Large intestine (tissue), 3 donors: ENCODE measurements at regions not wholly inside any gene's neighbourhood (a gene's known extent, or its start where the extent isn't known, plus 50 kb on each side); places are given as distances from the start of the nearest gene placed in this dataset.

ENCODE experiments used
- DNase-seq, 2 donors: peaks; one replicate each; pipeline versions ENCODE4 v3.0.0 to v3.0.0-alpha.2; 2013
- H3K27ac ChIP-seq: one replicate; pipeline ENCODE4 v1.5.1; 2013; ENCODE audit warnings: low read length
- H3K27me3 ChIP-seq: 2 replicates; pipeline ENCODE4 v1.6.1; 2013; ENCODE audit warnings: low read length; ENCODE audit not compliant: control insufficient read depth, insufficient read depth
- H3K36me3 ChIP-seq: 2 replicates; pipeline ENCODE4 v1.6.1; 2013; ENCODE audit warnings: low read length; ENCODE audit not compliant: control insufficient read depth, insufficient read depth
- H3K4me1 ChIP-seq: one replicate; pipeline ENCODE4 v1.6.1; 2013; ENCODE audit warnings: low read length; ENCODE audit not compliant: control insufficient read depth, insufficient read depth
- H3K4me3 ChIP-seq: one replicate; pipeline ENCODE4 v1.5.1; 2013; ENCODE audit warnings: low read length
- H3K9me3 ChIP-seq: one replicate; pipeline ENCODE4 v1.6.1; 2013; ENCODE audit warnings: mild to moderate bottlenecking, low read depth, low read length, moderate library complexity; ENCODE audit not compliant: control insufficient read depth
- WGBS: methylation state at CpG from one replicate; pipeline ENCODE4 v1.1.5; 2013; ENCODE audit warnings: low lambda C conversion rate; ENCODE audit not compliant: insufficient coverage; 5-methylcytosine and 5-hydroxymethylcytosine counted together

DNA sequence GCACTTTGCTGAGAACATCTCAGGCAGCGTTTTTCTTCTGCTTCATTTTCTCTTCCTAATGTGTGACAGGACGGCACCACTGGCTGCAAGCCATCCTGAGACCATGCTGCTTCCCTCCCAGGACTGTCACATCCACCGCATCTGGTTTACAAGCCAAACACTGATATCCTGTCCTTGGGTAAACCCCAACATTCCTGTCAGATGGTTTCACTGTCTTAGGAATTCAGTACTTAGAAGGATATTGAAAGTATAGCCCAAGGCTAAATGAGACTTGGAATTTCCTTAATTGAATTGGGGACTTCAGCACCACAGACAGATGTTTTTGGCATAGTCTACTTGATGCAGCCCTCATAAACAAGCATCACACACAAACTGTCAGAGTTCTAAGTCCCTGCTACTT is 74.2 kb upstream of the PLXNA4 start:
- H3K27me3 ChIP-seq: peaks cover 2% of the 10 kb centered on the region
- H3K4me3 ChIP-seq: no peak overlapping the region
- H3K9me3 ChIP-seq: no peaks in the 10 kb centered on the region
- H3K4me1 ChIP-seq: no peaks in the 10 kb centered on the region
- DNase-seq: peak in 1 of 2 donors; percentile 14
- H3K27ac ChIP-seq: no peak overlapping the region
- no peaks in the 10 kb centered on the region for H3K36me3 ChIP-seq
- no CpG with 5 or more reads among the region's 3 CpGs for WGBS

DNA sequence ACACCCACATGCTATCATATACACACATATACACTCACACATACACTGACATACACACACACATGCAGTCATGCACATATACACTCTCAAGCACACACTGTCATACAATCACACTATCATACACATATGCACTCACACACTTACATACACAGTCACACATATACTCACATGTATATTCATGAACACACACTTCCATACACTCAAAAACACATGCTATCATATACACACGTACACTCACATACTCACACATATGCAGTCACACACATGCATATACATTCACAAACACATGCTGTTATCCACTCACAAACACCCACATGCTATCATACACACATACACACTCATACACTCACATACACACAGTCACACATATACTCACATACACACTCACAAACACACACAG is 71.0 kb upstream of the PLXNA4 start:
- peaks cover 5% of the 10 kb centered on the region for H3K27me3 ChIP-seq
- H3K4me3 ChIP-seq: no peak overlapping the region
- H3K9me3 ChIP-seq: no peaks in the 10 kb centered on the region
- H3K27ac ChIP-seq: no peak overlapping the region
- no peaks in the 10 kb centered on the region for H3K4me1 ChIP-seq
- H3K36me3 ChIP-seq: no peaks in the 10 kb centered on the region
- no peak for DNase-seq
- 100% methylated on average over 1 of the region's 1 CpG for WGBS

DNA sequence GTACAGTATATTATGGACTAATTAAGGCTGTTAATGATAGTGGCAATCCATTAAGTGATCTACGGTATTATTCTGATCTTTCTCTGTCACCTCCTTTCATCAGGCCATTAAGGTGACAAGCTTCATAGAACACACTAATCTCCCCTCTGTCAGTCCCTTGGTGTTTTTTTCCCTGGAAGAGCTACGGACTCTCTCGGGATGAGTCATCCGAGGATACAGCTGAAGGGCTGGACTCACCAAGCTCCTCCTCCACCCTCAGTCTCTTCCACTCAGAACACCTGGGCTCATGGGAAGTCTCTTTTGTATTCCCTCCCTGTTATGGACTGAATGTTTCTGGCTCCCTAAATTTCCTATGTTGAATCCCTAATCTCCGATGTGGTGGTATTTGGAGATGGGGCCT is 69.8 kb upstream of the PLXNA4 start:
- H3K9me3 ChIP-seq: no peaks in the 10 kb centered on the region
- WGBS: no CpG with 5 or more reads among the region's 5 CpGs
- peaks cover 6% of the 10 kb centered on the region for H3K27me3 ChIP-seq
- no peak for DNase-seq
- H3K27ac ChIP-seq: no peak overlapping the region
- H3K4me1 ChIP-seq: no peaks in the 10 kb centered on the region
- H3K36me3 ChIP-seq: no peaks in the 10 kb centered on the region
- H3K4me3 ChIP-seq: no peak overlapping the region

DNA sequence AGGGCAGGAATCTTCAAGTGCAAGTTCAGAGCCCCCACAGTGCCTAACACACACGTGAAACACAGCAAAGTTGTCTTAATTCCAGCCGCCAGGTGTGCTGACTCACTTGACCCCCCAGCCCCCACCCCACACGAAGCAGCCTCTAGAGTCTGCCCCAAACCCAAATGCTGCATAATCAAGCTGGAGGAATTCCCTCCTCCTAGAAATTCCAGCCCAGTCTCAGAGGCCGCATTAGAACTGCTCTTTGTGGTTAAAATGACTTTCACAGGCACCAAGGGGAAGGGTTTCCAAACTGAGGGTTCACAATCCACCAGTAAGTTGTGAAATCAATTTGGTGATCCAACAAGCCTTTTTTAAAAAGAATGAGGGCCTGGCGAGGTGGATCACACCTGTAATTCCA is 67.0 kb upstream of the PLXNA4 start:
- no peaks in the 10 kb centered on the region for H3K9me3 ChIP-seq
- H3K4me3 ChIP-seq: no peak overlapping the region
- no CpG with 5 or more reads among the region's 5 CpGs for WGBS
- no peaks in the 10 kb centered on the region for H3K4me1 ChIP-seq
- H3K27me3 ChIP-seq: peaks cover 6% of the 10 kb centered on the region
- H3K27ac ChIP-seq: no peak overlapping the region
- H3K36me3 ChIP-seq: no peaks in the 10 kb centered on the region
- DNase-seq: no peak

DNA sequence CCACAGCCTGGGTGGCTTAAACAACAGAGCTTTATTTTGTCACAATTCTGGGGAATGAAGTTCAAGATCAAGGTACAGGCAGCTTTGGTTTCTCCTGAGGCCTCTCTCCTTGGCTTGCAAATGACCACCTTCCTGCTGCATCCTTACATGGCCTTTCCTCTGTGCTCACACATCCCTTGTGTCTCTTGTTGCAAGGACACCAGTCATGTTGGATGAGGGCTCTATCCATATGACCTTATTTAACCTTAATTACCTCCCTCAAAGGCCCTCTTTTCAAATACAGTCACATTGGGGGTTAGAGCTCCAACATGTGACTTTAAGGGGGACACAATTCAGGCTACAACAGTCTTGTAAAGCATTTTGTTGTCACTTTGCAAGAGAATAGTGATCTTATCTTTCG is 65.0 kb upstream of the PLXNA4 start:
- no peaks in the 10 kb centered on the region for H3K9me3 ChIP-seq
- peaks cover 6% of the 10 kb centered on the region for H3K27me3 ChIP-seq
- DNase-seq: no peak
- no peaks in the 10 kb centered on the region for H3K4me1 ChIP-seq
- H3K27ac ChIP-seq: no peak overlapping the region
- H3K4me3 ChIP-seq: no peak overlapping the region
- WGBS: 100% methylated on average over 1 of the region's 1 CpG
- no peaks in the 10 kb centered on the region for H3K36me3 ChIP-seq

DNA sequence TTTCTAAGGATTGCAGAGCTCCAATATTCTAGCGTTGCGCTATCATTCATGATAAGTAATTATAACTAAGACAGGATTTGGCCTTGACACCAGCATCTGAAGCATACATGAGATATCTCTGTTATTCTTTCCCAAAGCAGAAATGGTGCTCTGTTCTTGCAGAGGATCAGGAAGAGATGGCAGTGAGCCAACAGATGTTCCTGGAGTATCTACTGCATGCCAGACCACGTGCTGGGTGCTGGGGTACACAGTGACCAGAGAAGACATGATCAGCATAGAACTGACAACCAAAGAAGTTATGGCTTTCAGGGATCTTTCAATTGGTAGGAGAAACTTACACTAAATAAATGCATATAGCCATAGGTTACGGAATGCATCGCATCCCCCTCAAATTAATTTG is 63.7 kb upstream of the PLXNA4 start:
- DNase-seq: no peak
- peaks cover 6% of the 10 kb centered on the region for H3K27me3 ChIP-seq
- WGBS: no CpG with 5 or more reads among the region's 5 CpGs
- no peaks in the 10 kb centered on the region for H3K9me3 ChIP-seq
- no peaks in the 10 kb centered on the region for H3K36me3 ChIP-seq
- no peaks in the 10 kb centered on the region for H3K4me1 ChIP-seq
- no peak overlapping the region for H3K27ac ChIP-seq
- H3K4me3 ChIP-seq: no peak overlapping the region

DNA sequence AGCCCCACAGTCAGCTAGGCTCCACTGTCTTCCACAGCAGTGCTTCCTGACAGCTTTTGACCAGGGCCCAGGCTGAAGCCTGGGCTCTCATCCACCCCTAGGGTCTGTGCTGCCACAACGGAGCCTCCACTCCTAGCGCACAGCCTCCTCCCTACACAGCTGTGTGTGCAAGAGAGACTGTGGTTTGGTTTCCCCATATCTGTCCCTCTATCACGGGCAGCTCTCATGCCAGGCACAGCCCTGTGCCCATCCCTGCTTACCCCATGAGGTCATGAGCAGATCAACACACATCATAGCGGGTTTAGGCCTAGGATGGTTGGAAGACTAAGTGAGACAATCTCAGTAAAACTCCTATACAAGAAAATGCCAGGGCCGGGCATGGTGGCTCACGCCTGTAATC is 61.7 kb upstream of the PLXNA4 start:
- Histone ChIP-seq H3K27ac (no peak overlapping the region), H3K27me3 (peaks cover 2% of the 10 kb centered on the region), H3K4me3 (no peak overlapping the region), H3K36me3 (no peaks in the 10 kb centered on the region), H3K9me3 (no peaks in the 10 kb centered on the region), H3K4me1 (no peaks in the 10 kb centered on the region)
- no CpG with 5 or more reads among the region's 6 CpGs for WGBS
- no peak for DNase-seq

DNA sequence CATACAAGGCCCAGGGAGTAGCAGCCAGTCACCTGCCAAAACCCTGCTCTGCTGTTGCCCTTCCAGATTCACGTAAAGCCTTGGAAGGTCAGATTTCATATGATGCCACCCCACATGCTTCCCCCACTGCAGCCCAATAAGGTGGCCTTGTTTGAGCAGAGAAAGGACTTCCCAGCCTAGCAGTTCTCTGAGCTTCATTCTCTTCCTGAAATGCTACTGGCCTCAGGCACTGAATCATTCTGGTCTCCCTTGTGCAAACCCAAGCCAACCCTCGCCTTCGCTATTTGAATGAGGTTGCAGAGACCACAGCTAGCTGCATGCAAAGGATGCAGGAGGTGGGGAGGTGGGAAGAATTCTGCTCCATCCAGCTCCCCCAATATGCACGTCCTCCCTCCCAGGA is 60.3 kb upstream of the PLXNA4 start:
- H3K4me3 ChIP-seq: no peak overlapping the region

DNA sequence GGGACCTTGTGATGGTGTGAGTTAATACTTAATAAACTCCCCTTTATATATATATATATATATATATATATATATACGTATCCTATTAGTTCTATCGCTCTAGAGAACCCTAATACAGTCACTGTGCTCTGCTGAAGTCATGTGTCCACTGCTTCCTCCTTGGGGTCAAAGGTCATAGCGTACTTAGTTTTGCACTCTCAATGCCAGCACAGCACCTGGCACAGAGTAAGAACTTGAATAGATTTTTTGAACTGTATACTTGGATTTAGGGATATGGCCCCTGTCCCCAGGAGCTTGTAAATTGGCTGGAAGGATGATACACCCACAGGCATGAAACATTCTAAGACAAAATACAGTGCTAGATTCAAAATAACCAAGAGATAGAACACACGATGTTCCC is 58.9 kb upstream of the PLXNA4 start:
- Histone ChIP-seq H3K9me3 (no peaks in the 10 kb centered on the region), H3K27me3 (no peaks in the 10 kb centered on the region), H3K36me3 (no peaks in the 10 kb centered on the region), H3K4me1 (no peaks in the 10 kb centered on the region), H3K4me3 (no peak overlapping the region), H3K27ac (no peak overlapping the region)
- no peak for DNase-seq
- WGBS: no CpG with 5 or more reads among the region's 4 CpGs

More for the DNA sequence above, 60.3 kb upstream of the PLXNA4 start:
- Histone ChIP-seq H3K27me3 (no peaks in the 10 kb centered on the region), H3K36me3 (no peaks in the 10 kb centered on the region), H3K9me3 (no peaks in the 10 kb centered on the region), H3K27ac (no peak overlapping the region), H3K4me1 (no peaks in the 10 kb centered on the region)
- DNase-seq: no peak
- no CpG with 5 or more reads among the region's 4 CpGs for WGBS

DNA sequence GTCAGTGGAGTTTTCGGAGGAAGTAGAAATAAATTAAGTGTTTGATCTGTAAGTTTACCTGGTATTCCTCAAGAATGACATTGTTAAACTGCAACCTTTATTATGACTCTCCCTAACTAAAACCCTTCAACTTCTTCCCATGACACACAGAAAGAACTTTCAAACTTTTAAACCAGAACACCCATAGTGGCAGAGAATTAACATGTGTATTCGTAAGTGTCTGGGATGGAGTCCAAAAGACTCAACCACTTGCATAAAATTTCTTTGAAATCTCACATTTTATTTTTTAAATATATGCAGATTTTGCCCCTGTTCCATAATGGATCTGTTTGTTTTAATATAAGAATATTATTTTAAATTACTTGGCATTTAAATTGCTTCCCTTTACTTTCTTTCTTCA is 54.6 kb upstream of the PLXNA4 start:
- Histone ChIP-seq H3K4me1 (no peaks in the 10 kb centered on the region), H3K27ac (no peak overlapping the region), H3K4me3 (no peak overlapping the region), H3K27me3 (no peaks in the 10 kb centered on the region), H3K9me3 (no peaks in the 10 kb centered on the region), H3K36me3 (no peaks in the 10 kb centered on the region)
- no peak for DNase-seq
- no CpG with 5 or more reads among the region's 2 CpGs for WGBS
